Pancreas (tissue), 10 donors: ENCODE measurements at regions not wholly inside any gene's neighbourhood (a gene's known extent, or its start where the extent isn't known, plus 50 kb on each side); places are given as distances from the start of the nearest gene placed in this dataset.
A peak's percentile ranks its signal among the peaks of the same experiment; 100 is the strongest.

Experiments used
- ATAC-seq, 4 donors: fragments of 200-7000 bp; cut with Tn5 transposase; one replicate each; pipeline versions ENCODE4 v1.8.0 to v1.9.1; 2020; ENCODE audit warnings: mild to moderate bottlenecking in 4 of 4, moderate library complexity in 4 of 4
- DNase-seq, 6 donors: peaks; one replicate each; pipeline ENCODE4 v3.0.0-alpha.2; 2020
- FAIRE-seq: peaks from 2 replicates; lab custom pipeline; 2012; peaks lifted over from hg19 to GRCh38; lab: Jason Lieb, UNC
- H3K27ac ChIP-seq, 4 donors: fragments of 200-600 bp; sonication (generic); 1 replicate in 3 of 4; 2 replicates in 1 of 4; pipeline versions ENCODE4 v1.5.0 to v1.8.0; 2020
- H3K27me3 ChIP-seq, 4 donors: fragments of 200-600 bp; one replicate each; pipeline ENCODE4 v1.8.0; 2021
- H3K36me3 ChIP-seq, 3 donors: fragments of 200-600 bp; sonication (generic) in 1 of 3; one replicate each; pipeline versions ENCODE4 v1.5.0 to v1.8.0; 2020 to 2021
- H3K4me1 ChIP-seq, 3 donors: fragments of 200-600 bp; one replicate each; pipeline ENCODE4 v1.8.0; 2021
- H3K4me3 ChIP-seq, 4 donors: fragments of 200-600 bp; sonication (generic) in 2 of 4; one replicate each; pipeline versions ENCODE4 v1.5.0 to v1.8.0; 2020 to 2021
- H3K9me3 ChIP-seq, 4 donors: fragments of 200-600 bp; one replicate each; pipeline ENCODE4 v1.8.0; 2021
- WGBS, 2 donors: extraction: QIAGEN DNeasy Blood & Tissue Kit; methylation state at CpG; one replicate each; pipeline ENCODE4 v1.1.7; 2013; 5-methylcytosine and 5-hydroxymethylcytosine counted together
- intact Hi-C, 3 donors: fragments of 100-400 bp; cut with DNase I; formaldehyde crosslinking; loops; one replicate each; pipeline versions ENCODE4 v1.11.1 to v1.14.2; 2022
- TF ChIP-seq, protein P1 (sequence below), 4 donors: fragments of 200-600 bp; sonication (generic) in 3 of 4; IDR thresholded peaks; one replicate each; pipeline versions ENCODE4 v1.5.0 to v1.8.0; 2021; ENCODE audit warnings: antibody characterized with exemption in 4 of 4
- donor health status: healthy with polysubstance abuse.
- donor health status: DM: no; HTN: no; CAD: no; lungs with moderate emphysema.
- donor health status: DM: no; HTN: no; CAD: no.
- donor health status: control.
- donor health status: control.
- donor health status: Bipolar disorder and iron deficiency.
- donor health status: DM: yes; HTN: yes; CAD: no.
- donor health status: DM: no; HTN: no; CAD: no.
- donor health status: DM: no; HTN: no; CAD: no.
- donor health status: DM: yes; HTN: yes; CAD: no.

DNA sequence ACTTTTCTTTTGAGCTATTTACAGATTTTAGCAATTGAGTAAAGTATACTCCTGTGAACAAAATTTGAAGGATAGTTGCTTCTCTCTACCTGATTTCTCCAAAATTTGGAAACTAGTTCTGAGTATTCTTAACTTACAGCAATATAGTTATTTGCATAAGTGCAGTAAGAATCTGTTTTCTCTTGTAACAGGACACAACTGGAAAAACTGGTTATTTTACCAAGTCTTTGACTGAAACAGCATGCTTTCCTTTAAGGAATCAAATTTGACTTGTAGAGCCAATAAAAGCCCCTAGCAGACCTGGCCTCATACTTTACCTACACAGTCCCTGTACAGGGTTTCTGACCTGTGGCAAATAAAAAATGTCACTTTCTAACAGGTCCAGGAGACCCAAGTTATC lies 301.9 kb upstream of the POU5F2 start:
- ATAC-seq (no peak), FAIRE-seq (peak; percentile 17), DNase-seq (no peak)
- no peak overlapping the region for H3K27ac ChIP-seq
- H3K9me3 ChIP-seq: no peaks in the 10 kb centered on the region
- H3K4me1 ChIP-seq: no peaks in the 10 kb centered on the region
- H3K27me3 ChIP-seq: no peaks in the 10 kb centered on the region
- TF ChIP-seq, protein P1, sequence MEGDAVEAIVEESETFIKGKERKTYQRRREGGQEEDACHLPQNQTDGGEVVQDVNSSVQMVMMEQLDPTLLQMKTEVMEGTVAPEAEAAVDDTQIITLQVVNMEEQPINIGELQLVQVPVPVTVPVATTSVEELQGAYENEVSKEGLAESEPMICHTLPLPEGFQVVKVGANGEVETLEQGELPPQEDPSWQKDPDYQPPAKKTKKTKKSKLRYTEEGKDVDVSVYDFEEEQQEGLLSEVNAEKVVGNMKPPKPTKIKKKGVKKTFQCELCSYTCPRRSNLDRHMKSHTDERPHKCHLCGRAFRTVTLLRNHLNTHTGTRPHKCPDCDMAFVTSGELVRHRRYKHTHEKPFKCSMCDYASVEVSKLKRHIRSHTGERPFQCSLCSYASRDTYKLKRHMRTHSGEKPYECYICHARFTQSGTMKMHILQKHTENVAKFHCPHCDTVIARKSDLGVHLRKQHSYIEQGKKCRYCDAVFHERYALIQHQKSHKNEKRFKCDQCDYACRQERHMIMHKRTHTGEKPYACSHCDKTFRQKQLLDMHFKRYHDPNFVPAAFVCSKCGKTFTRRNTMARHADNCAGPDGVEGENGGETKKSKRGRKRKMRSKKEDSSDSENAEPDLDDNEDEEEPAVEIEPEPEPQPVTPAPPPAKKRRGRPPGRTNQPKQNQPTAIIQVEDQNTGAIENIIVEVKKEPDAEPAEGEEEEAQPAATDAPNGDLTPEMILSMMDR (IDR thresholded peaks at IDR 0.05): no peak
- intact Hi-C loops: no loop called here
- H3K4me3 ChIP-seq: no peak overlapping the region
- no peaks in the 10 kb centered on the region for H3K36me3 ChIP-seq

DNA sequence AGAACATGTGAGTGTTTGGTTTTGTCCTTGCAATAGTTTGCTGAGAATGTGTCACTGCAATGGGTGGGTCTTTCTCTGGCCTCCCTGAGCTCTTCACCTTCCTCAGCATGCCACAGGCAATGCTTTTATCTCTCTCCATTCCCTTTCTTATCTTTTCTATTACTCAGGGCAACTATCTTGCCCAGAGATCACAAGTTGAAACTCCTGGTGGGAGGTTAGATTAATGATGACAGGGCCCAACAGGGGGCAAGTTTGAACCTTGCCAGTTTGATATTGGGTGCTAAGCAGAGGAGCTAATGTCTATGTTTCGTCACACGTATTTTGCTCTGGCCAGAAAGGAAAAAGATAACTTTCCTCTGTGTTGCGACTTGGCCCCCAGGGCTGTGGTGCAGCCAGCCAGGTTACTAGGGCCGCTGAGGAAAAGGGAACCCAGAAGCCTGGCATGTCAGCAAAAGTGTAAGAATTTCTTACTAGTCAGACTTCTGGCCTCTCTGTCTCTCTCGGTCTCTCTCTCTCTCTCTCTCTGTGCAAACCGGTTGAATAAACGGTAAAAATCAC lies 299.3 kb upstream of the POU5F2 start:
- no peak for ATAC-seq
- whole genome bisulfite sequencing, 2 donors: 81 to 87% methylated on average over 7 of the region's 7 CpGs
- Histone ChIP-seq H3K27ac (no peak overlapping the region), H3K9me3 (no peaks in the 10 kb centered on the region), H3K27me3 (no peaks in the 10 kb centered on the region), H3K4me3 (no peak overlapping the region), H3K4me1 (no peaks in the 10 kb centered on the region), H3K36me3 (no peaks in the 10 kb centered on the region)
- TF ChIP-seq, protein P1 (IDR thresholded peaks at IDR 0.05): no peak
- no peak for FAIRE-seq
- DNase-seq: no peak
- intact Hi-C loops: no loop called here

DNA sequence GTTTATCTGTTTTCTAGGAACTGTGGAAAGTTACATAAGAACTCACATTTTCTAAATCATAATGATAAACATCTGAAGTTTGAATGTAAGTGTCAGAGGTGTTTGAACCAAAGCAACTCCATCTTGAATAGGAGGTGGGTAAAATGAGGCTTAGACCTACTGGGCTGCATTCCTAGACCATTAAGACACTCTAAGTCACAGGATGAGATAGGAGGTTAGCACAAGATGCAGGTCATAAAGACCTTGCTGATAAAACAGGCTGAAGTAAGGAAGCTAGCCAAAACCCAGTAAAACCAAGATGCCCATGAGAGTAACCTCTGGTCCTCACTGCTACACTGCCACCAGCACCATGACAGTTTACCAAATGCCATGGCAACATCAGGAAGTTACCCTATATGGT lies 297.7 kb upstream of the POU5F2 start:
- no peaks in the 10 kb centered on the region for H3K36me3 ChIP-seq
- no peaks in the 10 kb centered on the region for H3K27me3 ChIP-seq
- H3K4me3 ChIP-seq: no peak overlapping the region
- DNase-seq (no peak), FAIRE-seq (no peak), ATAC-seq (no peak)
- no peak overlapping the region for H3K27ac ChIP-seq
- H3K4me1 ChIP-seq: no peaks in the 10 kb centered on the region
- intact Hi-C loops: no loop called here
- no peaks in the 10 kb centered on the region for H3K9me3 ChIP-seq
- TF ChIP-seq, protein P1 (IDR thresholded peaks at IDR 0.05): no peak

DNA sequence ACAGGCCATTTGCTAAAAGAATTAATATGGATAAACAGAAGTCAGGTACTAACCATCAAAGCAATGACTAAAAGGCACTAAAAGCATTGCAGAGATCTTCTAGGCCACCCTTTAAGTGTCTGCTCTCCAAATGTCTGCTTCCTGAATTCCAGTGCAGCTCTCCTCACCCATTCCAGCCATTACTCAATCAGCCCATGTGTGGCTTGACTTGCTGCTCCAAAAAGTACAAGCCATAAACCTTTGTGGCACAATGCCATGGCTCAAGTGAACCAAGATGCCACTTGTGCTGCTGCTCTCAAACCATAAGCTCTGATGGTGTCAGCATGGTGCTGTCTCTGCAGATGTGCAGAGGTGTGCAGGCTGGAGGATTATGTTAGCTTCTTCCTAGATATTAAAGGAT lies 290.2 kb upstream of the POU5F2 start:
- ATAC-seq (no peak), FAIRE-seq (no peak), DNase-seq (no peak)
- Histone ChIP-seq H3K27ac (no peak overlapping the region), H3K4me1 (no peaks in the 10 kb centered on the region), H3K4me3 (no peak overlapping the region), H3K9me3 (no peaks in the 10 kb centered on the region), H3K36me3 (no peaks in the 10 kb centered on the region), H3K27me3 (no peaks in the 10 kb centered on the region)
- TF ChIP-seq, protein P1 (IDR thresholded peaks at IDR 0.05): no peak
- intact Hi-C loops: no loop called here

DNA sequence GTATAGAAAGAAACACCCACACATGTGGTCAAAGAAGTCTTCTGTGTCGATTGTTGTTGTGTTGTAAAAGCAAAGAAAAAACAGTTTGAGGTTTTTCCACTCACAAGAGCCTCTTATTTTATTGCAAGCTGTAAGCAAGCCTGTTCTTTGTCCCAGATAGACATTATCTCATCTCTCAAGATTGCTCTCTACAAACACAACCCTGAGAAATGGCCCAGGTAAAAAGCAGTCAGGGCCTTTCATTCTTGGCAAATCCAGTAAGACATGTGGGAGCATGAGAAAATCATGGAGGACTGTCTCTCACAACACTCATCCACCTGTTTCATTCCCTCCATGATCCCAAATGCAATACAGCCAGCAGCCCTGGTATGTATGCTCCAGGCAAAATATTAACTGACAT lies 286.6 kb upstream of the POU5F2 start:
- H3K27me3 ChIP-seq: no peaks in the 10 kb centered on the region
- FAIRE-seq (no peak), DNase-seq (no peak), ATAC-seq (no peak)
- intact Hi-C loops: no loop called here
- TF ChIP-seq, protein P1 (IDR thresholded peaks at IDR 0.05): no peak
- no peaks in the 10 kb centered on the region for H3K9me3 ChIP-seq
- 56 to 74% methylated on average over 1 of the region's 1 CpG for WGBS, 2 donors
- H3K4me1 ChIP-seq: no peaks in the 10 kb centered on the region
- no peak overlapping the region for H3K27ac ChIP-seq
- H3K36me3 ChIP-seq: no peaks in the 10 kb centered on the region
- H3K4me3 ChIP-seq: no peak overlapping the region
